VCaP (cell line): ENCODE measurements at regions not wholly inside any gene's neighbourhood (a gene's known extent, or its start where the extent isn't known, plus 50 kb on each side); places are given as distances from the start of the nearest gene placed in this dataset.
"Not testable (repeated sequence)": the region's sequence is repeated elsewhere in the genome, so short reads cannot be mapped to it uniquely, and the experiment has no call there.

Experiments
- H3K27ac ChIP-seq: fragments of 450-650 bp; 2 replicates; pipeline ENCODE4 v1.5.1; 2017
- TF ChIP-seq, protein P1 (sequence below): fragments of 450-650 bp; conservative IDR thresholded peaks from 2 replicates; pipeline ENCODE4 v1.5.1; 2017; ENCODE audit warnings: mild to moderate bottlenecking, moderate library complexity

DNA sequence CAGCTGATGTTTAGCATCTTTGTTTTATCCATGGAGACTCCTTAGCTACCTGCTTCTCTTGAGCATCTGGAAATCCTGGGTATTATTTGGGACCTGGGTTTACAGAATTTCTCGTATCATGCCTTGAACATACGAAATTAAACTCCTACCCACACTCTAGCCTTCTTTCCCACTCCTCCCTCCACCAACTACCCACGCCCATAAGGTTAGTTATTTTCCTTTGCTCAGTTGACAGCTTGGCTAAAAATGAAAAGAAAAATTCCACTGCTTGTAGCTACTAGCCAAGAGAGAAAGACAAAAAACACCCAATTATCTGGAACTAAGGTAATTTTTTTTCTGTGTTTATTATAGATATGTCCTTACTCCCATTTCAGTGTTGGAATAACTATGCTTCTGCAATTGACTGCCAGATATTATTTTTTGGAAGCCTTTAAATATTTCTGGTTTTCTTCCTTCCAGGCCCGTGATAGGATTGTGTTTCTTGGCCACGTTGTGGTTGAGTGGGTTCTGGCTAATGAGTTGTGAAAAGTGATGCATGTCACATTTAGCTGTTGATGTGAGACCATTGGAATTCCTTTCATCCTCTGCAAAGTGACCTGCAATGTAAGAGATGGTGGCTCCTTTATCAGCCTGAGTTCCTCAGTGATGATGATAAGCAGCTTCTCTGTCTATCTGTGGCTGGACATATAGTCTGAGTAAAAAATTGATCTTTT lies 308.1 kb downstream of the LRRC70 start:
- TF ChIP-seq, protein P1, sequence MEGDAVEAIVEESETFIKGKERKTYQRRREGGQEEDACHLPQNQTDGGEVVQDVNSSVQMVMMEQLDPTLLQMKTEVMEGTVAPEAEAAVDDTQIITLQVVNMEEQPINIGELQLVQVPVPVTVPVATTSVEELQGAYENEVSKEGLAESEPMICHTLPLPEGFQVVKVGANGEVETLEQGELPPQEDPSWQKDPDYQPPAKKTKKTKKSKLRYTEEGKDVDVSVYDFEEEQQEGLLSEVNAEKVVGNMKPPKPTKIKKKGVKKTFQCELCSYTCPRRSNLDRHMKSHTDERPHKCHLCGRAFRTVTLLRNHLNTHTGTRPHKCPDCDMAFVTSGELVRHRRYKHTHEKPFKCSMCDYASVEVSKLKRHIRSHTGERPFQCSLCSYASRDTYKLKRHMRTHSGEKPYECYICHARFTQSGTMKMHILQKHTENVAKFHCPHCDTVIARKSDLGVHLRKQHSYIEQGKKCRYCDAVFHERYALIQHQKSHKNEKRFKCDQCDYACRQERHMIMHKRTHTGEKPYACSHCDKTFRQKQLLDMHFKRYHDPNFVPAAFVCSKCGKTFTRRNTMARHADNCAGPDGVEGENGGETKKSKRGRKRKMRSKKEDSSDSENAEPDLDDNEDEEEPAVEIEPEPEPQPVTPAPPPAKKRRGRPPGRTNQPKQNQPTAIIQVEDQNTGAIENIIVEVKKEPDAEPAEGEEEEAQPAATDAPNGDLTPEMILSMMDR, result no peak
- no peak overlapping the region for H3K27ac ChIP-seq

DNA sequence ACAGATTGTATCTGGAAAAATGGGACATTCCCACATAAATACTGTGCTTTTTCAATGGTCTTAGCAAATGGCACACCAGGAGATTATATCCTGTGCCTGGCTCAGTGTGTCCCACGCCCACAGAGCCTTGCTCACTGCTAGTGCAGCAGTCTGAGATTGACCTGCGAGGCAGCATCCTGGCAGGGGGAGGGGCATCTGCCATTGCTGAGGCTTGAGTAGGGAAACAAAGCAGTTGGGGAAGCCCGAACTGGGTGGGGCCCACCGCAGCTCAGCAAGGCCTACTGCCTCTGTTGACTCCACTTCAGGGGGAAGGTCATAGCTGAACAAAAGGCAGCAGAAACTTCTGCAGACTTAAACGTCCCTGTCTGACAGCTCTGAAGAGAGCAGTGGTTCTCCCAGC lies 258.7 kb downstream of the LRRC70 start:
- H3K27ac ChIP-seq, result not testable (repeated sequence)

DNA sequence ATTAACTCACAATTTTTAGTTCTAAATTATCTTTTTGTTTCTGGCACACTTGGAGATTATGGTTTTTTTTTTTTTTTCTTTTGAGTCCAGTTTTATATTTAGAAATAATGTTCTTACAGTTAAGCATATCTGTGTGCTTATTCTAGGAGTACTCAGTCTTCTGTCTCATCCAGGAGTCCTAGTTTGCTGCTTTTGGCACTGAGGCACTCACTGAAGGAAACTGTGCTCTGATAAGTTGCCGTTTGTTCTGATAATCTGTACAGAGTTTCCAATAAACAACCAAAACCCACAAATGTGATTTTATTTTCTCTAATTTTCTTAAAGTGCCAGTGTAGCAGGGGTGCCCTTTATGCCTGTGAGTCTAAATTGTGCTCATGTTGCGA lies 251.0 kb downstream of the LRRC70 start:
- TF ChIP-seq, protein P1, result no peak
- no peak overlapping the region for H3K27ac ChIP-seq

DNA sequence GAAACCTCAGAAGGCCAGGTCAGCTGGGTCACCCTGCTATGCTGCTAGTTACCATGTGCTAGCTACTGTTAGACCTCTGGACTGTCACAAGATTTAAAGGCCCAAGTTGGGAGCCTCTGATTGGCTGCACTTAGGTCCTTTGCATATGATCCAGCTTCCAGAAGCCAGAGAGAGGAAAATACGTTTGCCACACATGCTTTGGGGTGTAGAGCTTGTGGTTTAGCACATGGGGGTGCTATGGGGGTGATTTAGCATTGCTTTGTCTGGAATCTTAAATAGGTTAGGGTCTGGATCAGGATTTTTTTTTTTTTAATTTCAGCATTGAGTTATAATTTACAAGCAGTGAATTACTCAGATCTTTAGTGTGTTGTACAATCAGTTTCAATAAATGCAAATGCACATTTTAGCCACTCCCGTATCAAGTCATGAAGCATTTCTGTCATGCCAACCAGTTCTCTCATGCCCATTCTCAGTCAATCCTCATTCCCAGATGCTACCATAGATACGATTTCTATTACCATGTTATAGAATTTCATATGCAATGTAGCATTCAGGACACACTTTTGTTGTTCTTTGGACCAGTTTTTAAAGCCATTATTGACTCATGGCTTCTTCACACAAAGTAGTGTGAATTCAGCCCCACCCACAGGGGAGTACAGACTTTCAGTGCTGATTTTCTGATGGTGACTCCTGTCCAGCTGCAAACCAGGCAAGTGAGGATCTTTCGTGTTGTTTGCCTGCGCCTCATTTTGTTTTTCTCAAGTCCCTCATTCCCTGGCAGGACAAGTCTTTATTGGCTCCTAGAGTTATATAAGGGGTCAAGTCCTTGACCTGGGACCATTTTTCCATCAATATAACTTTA lies 250.4 kb downstream of the LRRC70 start:
- TF ChIP-seq, protein P1, result no peak
- H3K27ac ChIP-seq, result no peak overlapping the region

DNA sequence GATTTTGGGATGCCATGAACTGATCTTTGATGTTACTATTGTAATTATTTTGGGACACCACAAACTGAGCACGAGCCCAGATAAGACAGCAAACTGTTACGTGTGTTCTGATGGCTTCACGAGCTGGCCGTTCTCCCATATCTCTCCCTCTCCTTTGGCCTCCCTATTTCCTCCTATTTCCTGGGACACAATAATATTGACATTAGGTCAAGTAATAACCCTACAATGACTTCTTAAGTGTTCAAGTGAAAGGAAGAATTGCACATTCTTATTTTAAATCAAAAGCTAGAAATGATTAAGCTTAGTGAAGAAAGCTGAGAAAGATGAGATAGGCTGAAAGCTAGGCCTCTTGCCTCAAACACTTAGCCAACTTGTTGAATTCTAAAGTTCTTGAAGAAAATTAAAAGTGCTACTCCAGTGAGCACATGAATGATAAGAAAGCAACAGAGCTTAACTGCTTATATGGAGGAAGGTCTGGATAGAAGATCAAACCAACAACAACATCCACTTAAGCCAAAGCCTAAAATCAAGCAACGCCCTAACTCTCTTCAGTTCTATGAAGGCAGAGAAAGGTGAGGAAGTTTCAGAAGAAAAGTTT lies 247.1 kb downstream of the LRRC70 start:
- TF ChIP-seq, protein P1, result no peak
- no peak overlapping the region for H3K27ac ChIP-seq

DNA sequence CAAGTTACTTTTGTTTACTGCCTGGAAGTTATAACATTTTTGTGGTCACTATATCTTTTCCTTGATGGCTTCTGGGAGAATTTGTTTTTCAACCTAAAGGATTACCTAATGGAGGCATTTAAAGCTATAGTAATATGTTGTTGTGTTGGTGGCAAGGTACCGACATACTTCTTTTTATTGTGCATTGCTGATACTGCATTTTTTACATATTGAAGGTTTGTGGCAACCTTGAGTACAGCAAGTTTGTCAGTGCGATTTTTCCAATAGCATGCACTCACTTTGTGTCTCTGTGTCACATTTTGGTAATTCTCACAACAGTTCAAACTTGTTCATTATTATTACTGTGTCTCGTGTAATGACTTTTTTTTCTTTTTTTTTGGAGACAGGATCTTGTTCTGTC lies 246.3 kb downstream of the LRRC70 start:
- no peak overlapping the region for H3K27ac ChIP-seq
- TF ChIP-seq, protein P1, result no peak

DNA sequence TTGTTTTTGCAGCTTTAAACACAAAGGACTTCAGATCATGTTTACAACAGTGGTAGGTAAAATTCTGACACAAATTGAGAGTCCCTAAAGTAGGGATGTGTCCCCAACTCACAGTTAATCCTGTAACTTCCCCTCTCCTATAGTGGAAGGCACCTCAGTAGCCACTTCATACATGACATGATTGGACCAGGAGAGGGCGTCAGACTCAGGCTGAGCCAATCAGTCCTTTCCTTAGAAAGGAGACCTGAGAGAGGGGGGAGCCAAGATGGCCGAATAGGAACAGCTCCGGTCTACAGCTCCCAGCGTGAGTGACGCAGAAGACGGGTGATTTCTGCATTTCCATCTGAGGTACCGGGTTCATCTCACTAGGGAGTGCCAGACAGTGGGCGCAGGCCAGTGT lies 238.4 kb downstream of the LRRC70 start:
- H3K27ac ChIP-seq, result not testable (repeated sequence)

DNA sequence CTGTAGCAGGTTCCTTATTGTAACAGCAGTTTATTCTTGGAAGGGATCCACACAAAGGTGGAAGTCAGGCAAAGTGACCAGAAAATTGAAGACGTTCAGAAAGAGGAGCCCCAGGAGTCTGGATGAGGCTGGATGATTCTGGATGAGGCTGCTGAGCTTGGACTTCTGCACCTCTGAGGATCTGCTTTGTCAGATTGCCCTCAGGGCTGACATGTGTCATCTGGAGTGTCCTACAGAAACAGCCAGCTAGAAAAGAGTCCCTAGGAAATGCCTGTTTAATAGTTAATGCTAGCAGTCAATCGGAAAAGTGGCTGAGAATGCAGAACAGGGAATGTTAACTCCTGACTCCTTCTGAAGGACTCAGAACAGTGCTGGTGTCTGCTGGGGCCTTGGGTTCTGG lies 236.4 kb downstream of the LRRC70 start:
- TF ChIP-seq, protein P1, result no peak
- no peak overlapping the region for H3K27ac ChIP-seq
